PFSK-1 (cell line): ENCODE measurements at regions not wholly inside any gene's neighbourhood (a gene's known extent, or its start where the extent isn't known, plus 50 kb on each side); places are given as distances from the start of the nearest gene placed in this dataset.

Experiments
- FOXP2 ChIP-seq: optimal IDR thresholded peaks from 2 replicates; pipeline ENCODE3; 2011; ENCODE audit warnings: borderline replicate concordance, control low read depth, inconsistent platforms; ENCODE audit not compliant: insufficient read depth; ENCODE audit errors: extremely low read length, extremely low read depth
- POLR2AphosphoS5 ChIP-seq: IDR thresholded peaks from 2 replicates; pipeline ENCODE4 v1.6.1; 2012; ENCODE audit warnings: low read depth, mild to moderate bottlenecking, control low read depth, low read length, moderate library complexity
- REST ChIP-seq, 2 experiments: IDR thresholded peaks; 2 replicates each; pipeline versions ENCODE4 v1.6.1 to v1.8.0; 2011 to 2012; ENCODE audit warnings: low read depth in 2 of 2, low read length in 2 of 2, control low read depth in 1 of 2, inconsistent platforms in 1 of 2, mild to moderate bottlenecking in 1 of 2, moderate library complexity in 1 of 2; ENCODE audit not compliant: insufficient read depth in 1 of 2
- SIN3A ChIP-seq: IDR thresholded peaks from 2 replicates; pipeline ENCODE4 v1.6.1; 2012; ENCODE audit warnings: mild to moderate bottlenecking, low read length, moderate library complexity, borderline replicate concordance; ENCODE audit not compliant: insufficient read depth
- TAF1 ChIP-seq: IDR thresholded peaks from 2 replicates; pipeline ENCODE4 v1.6.1; 2012; ENCODE audit warnings: low read length, control low read depth, borderline replicate concordance; ENCODE audit not compliant: insufficient read depth

DNA sequence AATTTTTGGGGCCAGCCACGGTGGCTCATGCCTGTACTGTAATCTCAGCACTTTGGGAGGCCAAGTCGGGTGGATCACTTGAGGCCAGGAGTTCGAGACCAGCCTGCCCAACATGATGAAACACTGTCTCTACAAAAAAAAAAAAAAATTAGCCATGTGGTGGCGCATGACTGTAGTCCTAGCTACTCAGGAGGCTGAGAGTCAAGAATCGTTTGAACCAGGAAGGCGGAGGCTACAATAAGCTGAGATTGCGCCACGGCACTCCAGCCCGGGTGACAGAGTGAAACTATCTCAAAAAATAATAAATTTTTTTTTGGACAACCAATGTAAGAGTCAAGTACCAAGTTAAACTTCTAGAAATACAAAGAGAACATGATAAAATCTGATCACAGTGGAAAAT lies 164.6 kb downstream of the AVL9 start:
- TF ChIP-seq FOXP2 (no peak), REST (IDR thresholded peaks at IDR 0.05; ENCODE audit: insufficient read depth in 1 of 2, low read depth in 2 of 2, low read length in 2 of 2) (no peak), TAF1 (no peak), POLR2AphosphoS5 (no peak), SIN3A (no peak)

- TF ChIP-seq REST (IDR thresholded peaks at IDR 0.05; ENCODE audit: insufficient read depth in 1 of 2, low read depth in 2 of 2, low read length in 2 of 2) = no peak
- no peak for TF ChIP-seq POLR2AphosphoS5
- no peak for TF ChIP-seq TAF1
- TF ChIP-seq FOXP2 = no peak
- no peak for TF ChIP-seq SIN3A
Observed at GRCh38 chr7:32658467-32658869, 163.2 kb downstream of the AVL9 start.

DNA sequence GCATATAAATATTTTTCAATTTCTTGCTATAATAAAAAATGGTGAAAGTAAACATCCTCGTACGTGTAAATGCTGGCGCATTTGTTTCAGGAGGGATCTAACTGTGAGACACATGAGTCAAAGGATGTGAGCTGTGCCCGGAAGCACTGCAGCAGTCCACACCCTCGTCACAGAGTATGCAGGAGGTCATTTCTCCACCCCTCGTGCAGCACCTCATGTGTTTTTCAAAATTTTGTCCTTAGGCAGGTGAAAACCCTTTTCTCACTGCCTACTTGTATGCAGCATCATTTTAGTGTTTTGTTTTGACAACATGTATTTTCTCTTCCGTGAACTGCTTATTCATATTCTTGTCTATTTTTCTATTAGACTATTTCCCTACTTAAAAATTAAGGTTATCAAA lies 162.7 kb downstream of the AVL9 start:
- TF ChIP-seq FOXP2 (no peak), TAF1 (no peak), REST (IDR thresholded peaks at IDR 0.05; ENCODE audit: insufficient read depth in 1 of 2, low read depth in 2 of 2, low read length in 2 of 2) (no peak), SIN3A (no peak), POLR2AphosphoS5 (no peak)

DNA sequence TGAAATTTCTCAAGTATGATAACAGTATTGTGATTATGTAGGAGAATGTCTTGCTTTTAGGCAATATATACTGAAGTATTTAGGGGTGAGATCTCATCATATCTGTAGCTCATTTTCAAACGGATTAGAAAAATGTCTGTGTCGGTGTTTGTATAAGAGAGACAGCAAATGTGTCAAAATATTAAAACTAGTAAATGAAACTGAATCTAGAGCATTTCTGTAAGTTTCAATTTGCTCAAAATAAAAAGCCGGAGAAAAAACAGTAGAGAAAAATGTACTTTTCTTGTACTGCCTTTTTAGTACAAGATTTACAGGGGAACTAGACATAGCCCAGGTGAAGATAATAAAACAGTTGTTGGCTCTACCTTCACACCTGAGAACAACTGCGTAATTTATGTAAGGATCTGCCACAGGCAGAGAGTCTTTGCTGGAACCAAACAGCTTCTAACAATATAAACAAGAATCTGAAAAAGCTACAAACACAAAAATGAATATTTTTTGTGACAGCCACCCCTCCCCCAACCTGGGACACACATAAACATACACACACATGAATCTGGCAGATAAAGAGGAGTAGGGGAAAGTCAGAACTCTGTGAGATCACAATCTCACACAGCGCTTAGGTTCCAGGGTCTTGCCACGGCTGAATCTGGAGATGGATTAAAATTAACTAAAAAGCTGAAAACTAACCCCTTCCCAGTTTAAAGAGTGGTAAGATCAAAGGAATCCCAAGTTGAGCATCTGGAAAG lies 153.3 kb downstream of the AVL9 start:
- TF ChIP-seq POLR2AphosphoS5 (no peak), REST (IDR thresholded peaks at IDR 0.05; ENCODE audit: insufficient read depth in 1 of 2, low read depth in 2 of 2, low read length in 2 of 2) (no peak), SIN3A (no peak), FOXP2 (no peak), TAF1 (no peak)

GRCh38 chr7:32643194-32643593 lies 147.9 kb downstream of the AVL9 start:
- TF ChIP-seq FOXP2 (no peak), TAF1 (no peak), REST (IDR thresholded peaks at IDR 0.05; ENCODE audit: insufficient read depth in 1 of 2, low read depth in 2 of 2, low read length in 2 of 2) (no peak), SIN3A (no peak), POLR2AphosphoS5 (no peak)
